ENCODE measurements at regions not wholly inside any gene's neighbourhood (a gene's known extent, or its start where the extent isn't known, plus 50 kb on each side); places are given as distances from the start of the nearest gene placed in this dataset.

GRCh38 chr5:94040591-94041148, 299.3 kb upstream of the POU5F2 start:
- TF ChIP-seq POLR2AphosphoS5 (IDR thresholded peaks at IDR 0.05; ENCODE audit: low read depth, low read length), result no peak
- no peak for TF ChIP-seq REST (IDR thresholded peaks at IDR 0.05; ENCODE audit: insufficient read depth in 1 of 2, low read depth in 2 of 2, low read length in 2 of 2)
- TF ChIP-seq SIN3A (IDR thresholded peaks at IDR 0.05; ENCODE audit: borderline replicate concordance, insufficient read depth, low read length), result no peak

Measured in PFSK-1 (cell line).